ENCODE measurements at regions not wholly inside any gene's neighbourhood (a gene's known extent, or its start where the extent isn't known, plus 50 kb on each side); places are given as distances from the start of the nearest gene placed in this dataset.
"Not testable (repeated sequence)": the region's sequence is repeated elsewhere in the genome, so short reads cannot be mapped to it uniquely, and the experiment has no call there.

DNA sequence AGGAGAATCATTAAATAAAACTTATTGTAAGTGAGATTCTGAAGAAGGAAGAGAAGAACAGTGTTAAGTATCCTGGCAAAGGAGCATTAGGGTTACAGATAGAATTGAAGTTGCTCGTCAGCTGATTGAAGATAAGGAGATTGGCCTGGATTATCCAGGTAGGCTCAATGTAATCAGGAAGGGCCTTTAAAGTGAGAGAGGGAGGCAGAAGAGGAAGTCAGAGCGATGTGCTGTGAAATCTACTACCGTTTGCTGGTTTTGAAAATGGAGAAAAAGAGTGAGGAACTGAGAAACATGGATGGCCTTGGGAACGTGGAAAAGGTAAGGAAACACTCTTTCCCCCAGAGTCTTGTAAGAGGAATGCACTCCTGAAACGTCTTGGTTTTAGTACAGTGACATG, 245.7 kb downstream of the ANTXR2 start:
- TF ChIP-seq CTCF (IDR thresholded peaks at IDR 0.05; ENCODE audit: low read depth, low read length, missing control alignments) = no peak
- DNase-seq (ENCODE audit: low read depth) = no peak
- no peak overlapping the region for H3K4me3 ChIP-seq (ENCODE audit: low read depth, low read length)

DNA sequence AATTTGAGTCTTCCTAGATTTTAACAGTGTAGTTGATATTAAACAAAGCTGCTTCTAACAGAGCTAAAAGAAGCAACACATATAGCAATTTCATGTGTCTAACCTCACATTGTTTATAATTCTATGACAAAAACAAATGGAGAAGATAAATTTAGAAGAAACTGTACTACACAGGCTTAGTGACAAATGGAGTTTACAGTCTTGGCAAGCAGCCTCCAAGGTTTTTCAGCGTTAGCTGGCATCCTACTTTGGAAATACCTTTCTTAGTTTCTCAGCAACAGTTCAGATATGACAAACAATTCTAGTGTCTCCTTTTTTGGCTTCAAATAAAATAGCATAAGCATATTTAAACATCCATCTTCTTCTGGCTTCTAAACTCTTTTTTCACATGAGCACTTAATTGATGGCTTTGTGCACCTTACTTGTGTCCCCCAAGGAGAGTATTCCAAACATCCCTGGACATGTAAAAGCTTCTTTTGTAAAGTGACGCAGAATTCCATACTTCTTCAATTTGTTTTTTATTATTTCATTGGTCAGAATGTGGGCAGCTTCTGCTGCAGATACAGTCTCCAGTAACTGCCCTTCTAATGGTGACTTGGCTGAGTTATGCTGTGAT, 249.8 kb downstream of the ANTXR2 start:
- DNase-seq (ENCODE audit: low read depth) = no peak
- H3K4me3 ChIP-seq (ENCODE audit: low read depth, low read length) = no peak overlapping the region
- TF ChIP-seq CTCF (IDR thresholded peaks at IDR 0.05; ENCODE audit: low read depth, low read length, missing control alignments) = no peak

DNA sequence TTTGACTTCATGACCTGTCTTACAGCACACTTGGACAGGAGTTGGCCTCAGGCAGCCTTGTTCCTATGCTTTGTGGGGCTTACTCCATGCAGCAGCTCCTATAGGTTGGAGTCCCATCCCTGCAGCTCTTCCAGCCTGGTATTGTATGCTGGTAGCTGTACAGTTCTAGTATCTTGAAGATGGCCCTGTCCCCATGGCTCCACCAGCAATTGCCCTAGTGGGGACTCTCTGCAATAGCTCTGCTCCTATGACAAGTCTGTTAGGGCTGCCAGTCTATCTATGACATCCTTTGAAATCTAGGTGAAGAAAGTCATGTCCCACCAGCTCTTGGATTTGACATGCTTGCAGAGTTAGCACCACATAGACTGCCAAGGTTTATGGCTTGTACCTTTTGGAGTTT, 252.6 kb downstream of the ANTXR2 start:
- peak; percentile 31 for TF ChIP-seq CTCF (IDR thresholded peaks at IDR 0.05; ENCODE audit: low read depth, low read length, missing control alignments)
- H3K4me3 ChIP-seq (ENCODE audit: low read depth, low read length) = no peak overlapping the region
- DNase-seq (ENCODE audit: low read depth) = no peak

DNA sequence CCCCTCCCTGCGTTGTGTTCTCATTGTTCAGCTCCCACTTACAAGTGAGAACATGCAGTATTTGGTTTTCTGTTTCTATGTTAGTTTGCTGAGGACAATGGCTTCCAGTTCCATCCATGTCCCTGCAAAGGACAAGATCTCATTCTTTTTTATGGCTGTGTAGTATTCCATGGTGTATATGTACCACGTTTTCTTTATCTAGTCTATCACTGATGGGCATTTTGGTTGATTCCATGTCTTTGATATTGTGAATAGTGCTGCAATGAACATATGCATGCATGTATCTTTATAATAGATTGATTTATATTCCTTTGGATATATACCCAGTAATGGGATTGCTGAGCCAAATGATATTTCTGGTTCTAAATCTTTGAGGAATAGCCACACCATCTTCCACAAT, 265.1 kb downstream of the ANTXR2 start:
- H3K4me3 ChIP-seq (ENCODE audit: low read depth, low read length); DNase-seq (ENCODE audit: low read depth): not testable (repeated sequence)

DNA sequence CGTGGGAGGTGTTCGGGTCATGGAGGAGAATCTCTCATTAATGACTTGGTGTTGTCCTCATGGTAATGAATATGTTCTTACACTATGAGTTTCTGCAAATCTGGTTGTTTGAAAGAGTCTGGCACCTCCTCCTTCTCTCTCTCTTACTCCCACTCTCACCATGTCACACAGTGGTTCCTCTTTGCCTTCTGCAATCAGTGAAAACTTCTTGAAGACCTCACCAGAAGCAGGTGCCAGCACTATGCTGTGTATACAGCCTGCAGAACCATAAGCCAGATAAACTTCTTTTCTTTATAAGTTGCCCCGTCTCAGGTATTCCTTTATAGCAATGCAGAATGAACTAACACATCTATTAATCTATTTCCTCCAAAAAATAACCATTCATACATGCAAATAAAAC, 275.0 kb downstream of the ANTXR2 start:
- TF ChIP-seq CTCF (IDR thresholded peaks at IDR 0.05; ENCODE audit: low read depth, low read length, missing control alignments) = no peak
- H3K4me3 ChIP-seq (ENCODE audit: low read depth, low read length) = no peak overlapping the region
- DNase-seq (ENCODE audit: low read depth) = no peak

GRCh38 chr4:79796948-79797347, 276.1 kb downstream of the ANTXR2 start:
- no peak for TF ChIP-seq CTCF (IDR thresholded peaks at IDR 0.05; ENCODE audit: low read depth, low read length, missing control alignments)
- DNase-seq (ENCODE audit: low read depth) = no peak
- H3K4me3 ChIP-seq (ENCODE audit: low read depth, low read length) = no peak overlapping the region

DNA sequence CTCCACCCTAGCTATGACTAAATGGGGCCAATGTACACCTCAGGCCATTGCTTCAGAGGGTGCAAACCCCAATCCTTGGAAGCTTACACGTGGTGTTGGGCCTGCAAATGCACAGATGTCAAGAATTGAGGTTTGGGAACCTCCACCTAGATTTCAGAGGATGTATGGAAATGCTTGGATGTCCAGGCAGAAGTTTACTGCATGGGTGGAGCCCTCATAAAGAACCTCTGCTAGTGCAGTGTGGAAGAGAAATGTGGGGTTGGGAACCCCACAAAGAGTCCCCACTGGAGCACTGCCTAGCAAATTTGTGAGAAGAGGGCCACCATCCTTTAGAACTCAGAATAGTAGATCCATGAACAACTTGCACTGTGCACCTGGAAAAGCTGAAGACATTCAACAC, 284.1 kb downstream of the ANTXR2 start:
- DNase-seq (ENCODE audit: low read depth) = no peak
- no peak for TF ChIP-seq CTCF (IDR thresholded peaks at IDR 0.05; ENCODE audit: low read depth, low read length, missing control alignments)
- no peak overlapping the region for H3K4me3 ChIP-seq (ENCODE audit: low read depth, low read length)

All from GM12864 (cell line).